Fibroblast of peridontal ligament (primary cell): ENCODE measurements at regions not wholly inside any gene's neighbourhood (a gene's known extent, or its start where the extent isn't known, plus 50 kb on each side); places are given as distances from the start of the nearest gene placed in this dataset.

Experiments
- DNase-seq: peaks from one replicate; pipeline ENCODE4 v3.0.0-alpha.2; 2010; ENCODE audit errors: extremely low read depth

DNA sequence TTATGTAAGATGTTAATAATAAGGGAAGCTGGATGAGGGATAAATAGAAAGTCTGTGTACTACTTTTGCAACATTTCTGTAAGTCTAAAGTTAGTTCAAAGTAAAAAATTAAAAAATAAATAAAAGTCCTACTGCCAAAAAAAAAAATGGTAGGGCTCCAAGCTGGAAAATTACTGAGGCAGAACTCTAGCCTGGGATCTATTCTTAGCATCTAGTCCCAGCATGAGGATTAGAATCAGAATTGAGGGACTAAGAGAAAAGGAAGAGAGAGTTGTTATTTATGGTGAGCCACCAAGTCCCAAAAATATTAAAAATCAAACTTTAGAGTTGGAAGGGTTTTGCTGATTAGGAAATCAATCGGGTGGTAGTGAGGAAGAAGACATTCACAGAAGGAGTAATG, 110.3 kb downstream of the CYB561 start:
- peak; percentile 62 for DNase-seq

- DNase-seq: no peak
Measured at GRCh38 chr17:63337579-63337978, 108.5 kb downstream of the CYB561 start.

GRCh38 chr17:63338272-63338671, 107.8 kb downstream of the CYB561 start:
- peak; percentile 74 for DNase-seq

- DNase-seq: no peak
Measured at GRCh38 chr17:63341276-63341675, 104.8 kb downstream of the CYB561 start.

GRCh38 chr17:63344383-63344782, 101.7 kb downstream of the CYB561 start:
- no peak for DNase-seq

- DNase-seq: peak; percentile 95
Measured at GRCh38 chr17:63345611-63346010, 100.5 kb downstream of the CYB561 start.

DNA sequence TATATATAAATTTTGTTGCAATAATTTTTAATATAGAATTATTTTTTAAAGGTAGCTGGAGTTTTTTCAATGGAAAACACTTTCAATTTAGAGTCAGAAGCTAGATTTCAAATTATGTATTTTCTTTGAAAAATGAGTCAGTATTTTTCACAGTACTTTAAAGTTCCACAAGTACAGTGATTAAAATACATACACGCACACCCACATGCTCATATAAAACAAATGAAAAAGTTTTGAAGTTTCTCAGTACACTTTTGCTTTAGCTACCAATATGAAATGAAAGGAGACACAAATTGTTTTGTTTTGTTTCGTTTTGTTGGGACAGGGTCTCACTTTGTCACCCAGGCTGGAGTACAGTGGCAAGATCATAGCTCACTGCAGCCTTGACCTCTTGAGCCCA, 98.6 kb downstream of the CYB561 start:
- no peak for DNase-seq

GRCh38 chr17:63349478-63350000, 96.6 kb downstream of the CYB561 start:
- no peak for DNase-seq

DNA sequence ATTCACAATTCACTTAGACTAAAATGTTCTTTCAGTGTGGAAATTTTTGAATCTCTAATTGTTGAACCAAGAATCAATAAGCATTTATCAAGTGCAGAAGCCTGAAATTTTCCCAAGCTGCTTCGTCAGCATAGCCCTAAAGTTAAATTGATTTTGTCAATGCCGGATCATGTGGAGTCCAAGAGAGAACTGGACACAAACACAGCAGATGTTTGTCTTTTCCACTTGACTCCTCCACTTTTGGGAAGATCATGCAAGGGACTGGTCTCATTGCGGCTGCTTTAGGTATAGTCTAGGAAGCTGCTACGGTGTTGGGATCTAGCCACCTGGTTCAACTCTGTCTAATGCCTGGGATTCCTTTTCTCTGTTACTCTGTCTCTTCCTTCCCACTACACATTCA, 95.7 kb downstream of the CYB561 start:
- DNase-seq: no peak

DNA sequence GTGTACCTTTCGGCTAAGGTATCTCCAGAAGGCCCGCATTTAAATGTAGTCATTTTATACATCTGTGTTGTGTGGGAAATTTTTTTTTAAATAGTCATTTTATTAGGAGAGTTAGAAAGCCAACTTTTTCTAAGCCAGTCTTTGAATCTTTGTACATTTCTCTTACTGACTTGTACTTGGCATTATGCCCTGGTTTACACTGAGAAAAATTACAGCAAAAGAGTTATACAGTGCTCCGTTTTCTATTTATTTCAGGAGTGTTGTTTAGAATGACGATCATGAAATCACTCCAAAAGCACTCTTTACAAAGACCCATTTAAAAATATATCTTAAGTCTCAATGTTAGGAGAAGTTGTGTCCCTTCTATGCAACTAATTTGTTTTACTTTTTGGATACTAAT, 91.8 kb downstream of the CYB561 start:
- peak; percentile 45 for DNase-seq

GRCh38 chr17:63356337-63356757, 89.8 kb downstream of the CYB561 start:
- DNase-seq: peak; percentile 98

GRCh38 chr17:63358111-63358839, 87.8 kb downstream of the CYB561 start:
- peak; percentile 89 for DNase-seq

DNA sequence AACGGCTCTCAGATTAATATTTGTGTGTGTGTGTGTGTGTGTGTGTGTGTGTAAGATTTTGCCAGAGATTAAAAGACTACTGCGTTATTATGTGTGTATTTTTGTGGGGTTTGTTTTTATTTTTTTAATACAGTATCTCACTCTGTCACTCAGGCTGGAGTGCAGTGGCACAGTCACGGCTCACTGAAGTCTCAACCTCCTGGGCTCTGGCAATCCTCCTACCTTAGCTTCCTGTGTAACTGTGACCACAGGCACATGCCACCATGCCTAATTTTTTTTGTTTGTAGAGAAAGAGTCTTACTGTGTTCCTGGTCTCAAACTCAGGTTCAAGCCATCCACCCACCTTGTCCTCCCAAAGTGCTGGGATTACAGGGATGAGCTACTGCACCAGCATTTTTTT, 87.2 kb downstream of the CYB561 start:
- DNase-seq: no peak

GRCh38 chr17:63361182-63361581, 84.9 kb downstream of the CYB561 start:
- no peak for DNase-seq

DNA sequence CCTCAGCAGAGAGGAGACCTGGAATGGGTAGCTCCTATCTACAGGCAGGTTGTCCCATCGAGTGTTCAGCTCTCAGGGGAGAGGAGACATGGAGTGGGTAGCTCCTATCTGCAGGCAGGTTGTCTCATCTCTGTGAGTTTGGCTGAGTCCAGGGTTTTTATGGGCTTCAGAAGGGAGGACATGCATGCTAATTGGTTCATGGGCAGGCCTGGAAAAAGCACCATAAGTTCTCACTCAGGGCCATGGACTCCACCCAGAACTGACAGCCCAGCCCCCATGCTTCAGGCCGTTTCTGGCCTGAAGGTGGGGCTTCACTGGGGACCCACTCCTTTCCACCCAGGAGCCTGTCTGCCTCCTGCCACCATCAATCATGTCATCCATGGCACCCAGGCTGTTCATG, 84.0 kb downstream of the CYB561 start:
- DNase-seq: no peak

- DNase-seq: peak; percentile 57
Measured at GRCh38 chr17:63364387-63364786, 81.7 kb downstream of the CYB561 start.

- DNase-seq: no peak
Measured at GRCh38 chr17:63364944-63365343, 81.2 kb downstream of the CYB561 start.

GRCh38 chr17:63365366-63366240, 80.5 kb downstream of the CYB561 start:
- peak; percentile 77 for DNase-seq

GRCh38 chr17:63366241-63366566, 79.9 kb downstream of the CYB561 start:
- no peak for DNase-seq

- peak; percentile 70 for DNase-seq
Measured at GRCh38 chr17:63369233-63369632, 76.9 kb downstream of the CYB561 start.

GRCh38 chr17:63370696-63371095, 75.4 kb downstream of the CYB561 start:
- no peak for DNase-seq

DNA sequence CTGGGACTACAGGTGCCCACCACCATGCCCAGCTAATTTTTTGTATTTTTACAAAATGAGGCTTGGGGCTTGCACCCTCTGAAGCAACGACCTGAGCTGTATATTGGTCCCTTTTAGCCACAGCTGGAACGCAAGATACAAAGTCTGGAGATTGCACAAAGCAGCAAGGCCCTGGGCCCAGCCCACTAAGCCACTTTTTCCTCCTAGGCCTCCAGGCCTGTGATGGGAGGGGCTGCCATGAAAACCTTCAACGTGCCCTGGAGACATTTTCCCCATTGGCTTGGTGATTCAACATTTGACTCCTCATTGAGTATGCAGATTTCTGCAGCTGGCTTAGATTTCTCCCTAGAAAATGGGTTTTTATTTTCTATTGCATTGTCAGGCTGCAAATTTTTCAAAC, 69.2 kb downstream of the CYB561 start:
- DNase-seq: no peak
